ENCODE measurements at regions not wholly inside any gene's neighbourhood (a gene's known extent, or its start where the extent isn't known, plus 50 kb on each side); places are given as distances from the start of the nearest gene placed in this dataset.
"Not testable (repeated sequence)": the region's sequence is repeated elsewhere in the genome, so short reads cannot be mapped to it uniquely, and the experiment has no call there.

DNA sequence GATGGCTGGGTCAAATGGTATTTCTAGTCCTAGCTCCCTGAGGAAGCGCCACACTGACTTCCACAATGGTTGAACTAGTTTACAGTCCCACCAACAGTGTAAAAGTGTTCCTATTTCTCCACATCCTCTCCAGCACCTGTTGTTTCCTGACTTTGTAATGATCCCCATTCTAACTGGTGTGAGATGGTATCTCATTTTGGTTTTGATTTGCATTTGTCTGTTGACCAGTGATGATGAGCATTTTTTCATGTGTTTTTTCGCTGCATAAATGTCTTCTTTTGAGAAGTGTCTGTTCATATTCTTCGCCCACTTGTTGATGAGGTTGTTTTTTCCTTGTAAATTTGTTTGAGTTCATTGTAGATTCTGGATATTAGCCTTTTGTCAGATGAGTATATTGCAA, 223.9 kb downstream of the MAGEE1 start:
- H3K36me3 ChIP-seq (ENCODE audit: control insufficient read depth, insufficient read depth, low read length); H4K20me1 ChIP-seq (ENCODE audit: insufficient read depth, low read length); H3K4me3 ChIP-seq (ENCODE audit: insufficient read depth, low read depth, low read length); H3K23ac ChIP-seq (ENCODE audit: low read depth, low read length); in situ Hi-C loops (cut with MboI; ENCODE audit: low sequenced_read_pairs); DNase-seq; H3K9me1 ChIP-seq (ENCODE audit: insufficient read depth, low read length); H3K4me2 ChIP-seq (ENCODE audit: low read depth, low read length); ATAC-seq (ENCODE audit: low read depth); H2AFZ ChIP-seq (replicated peaks; ENCODE audit: low read length, poor library complexity); H3K27ac ChIP-seq (ENCODE audit: insufficient read depth, low read length); H2BK5ac ChIP-seq (ENCODE audit: low read depth, low read length, poor library complexity, severe bottlenecking); H3K79me1 ChIP-seq (ENCODE audit: low read depth in 1 of 2, low read length in 2 of 2); dilution Hi-C loops (cut with HindIII; ENCODE audit: low sequenced_read_pairs, unreplicated experiment); H3K4ac ChIP-seq (ENCODE audit: low read depth, low read length); H3K4me1 ChIP-seq (ENCODE audit: control insufficient read depth, insufficient read depth, low read length); H3K27me3 ChIP-seq (ENCODE audit: control insufficient read depth, insufficient read depth, low read length); POLR2A ChIA-PET (ENCODE audit: unreplicated experiment); H4K91ac ChIP-seq (ENCODE audit: insufficient read depth, low read depth, low read length); H3K9ac ChIP-seq (ENCODE audit: low read depth, low read length); H3K14ac ChIP-seq (replicated peaks; ENCODE audit: low read depth, low read length); H3K56ac ChIP-seq (ENCODE audit: extremely low read depth, insufficient read depth, low read length); H2BK20ac ChIP-seq (ENCODE audit: low read depth, low read length); H2BK15ac ChIP-seq (ENCODE audit: low read depth, low read length); intact Hi-C loops (cut with micrococcal nuclease); H2AK9ac ChIP-seq (replicated peaks; ENCODE audit: low read depth, low read length, poor library complexity); H2BK120ac ChIP-seq (ENCODE audit: low read depth, low read length); H3K9me3 ChIP-seq (ENCODE audit: control insufficient read depth, insufficient read depth, low read length); BruUV-seq (replicated peaks); H3K18ac ChIP-seq (ENCODE audit: low read depth, low read length); H4K8ac ChIP-seq (ENCODE audit: low read depth in 2 of 2, low read length in 2 of 2); H4K5ac ChIP-seq (ENCODE audit: low read depth, low read length); H2AK5ac ChIP-seq (ENCODE audit: low read depth, low read length); CTCF ChIA-PET: not testable (repeated sequence)
- WGBS, 2 experiments (ENCODE audit: extremely low coverage in 2 of 2, insufficient read length in 1 of 2): no CpG with 5 or more reads among the region's 3 CpGs

Measured in IMR-90 (cell line).